ENCODE measurements at regions not wholly inside any gene's neighbourhood (a gene's known extent, or its start where the extent isn't known, plus 50 kb on each side); places are given as distances from the start of the nearest gene placed in this dataset.

DNA sequence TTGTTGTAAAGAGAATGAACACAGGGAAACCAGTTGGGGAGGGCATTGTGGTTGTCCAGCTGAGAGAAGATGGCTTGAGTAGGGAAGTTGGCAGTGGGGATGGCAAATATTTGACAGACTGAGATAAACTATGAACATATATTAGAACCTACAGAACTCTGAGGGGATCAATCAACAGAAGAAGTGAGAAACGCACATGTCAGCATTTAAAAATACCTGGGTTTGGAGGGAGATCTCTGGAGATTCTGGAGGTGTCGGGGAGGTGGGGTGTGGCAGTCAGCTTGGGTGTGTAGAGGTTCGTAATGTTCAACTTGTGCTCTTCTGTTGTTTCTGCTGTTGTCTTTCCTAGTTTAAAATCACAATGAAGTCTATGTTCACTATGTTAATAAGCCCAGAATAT lies 517.8 kb downstream of the AACS start:
- TF ChIP-seq, protein P1, sequence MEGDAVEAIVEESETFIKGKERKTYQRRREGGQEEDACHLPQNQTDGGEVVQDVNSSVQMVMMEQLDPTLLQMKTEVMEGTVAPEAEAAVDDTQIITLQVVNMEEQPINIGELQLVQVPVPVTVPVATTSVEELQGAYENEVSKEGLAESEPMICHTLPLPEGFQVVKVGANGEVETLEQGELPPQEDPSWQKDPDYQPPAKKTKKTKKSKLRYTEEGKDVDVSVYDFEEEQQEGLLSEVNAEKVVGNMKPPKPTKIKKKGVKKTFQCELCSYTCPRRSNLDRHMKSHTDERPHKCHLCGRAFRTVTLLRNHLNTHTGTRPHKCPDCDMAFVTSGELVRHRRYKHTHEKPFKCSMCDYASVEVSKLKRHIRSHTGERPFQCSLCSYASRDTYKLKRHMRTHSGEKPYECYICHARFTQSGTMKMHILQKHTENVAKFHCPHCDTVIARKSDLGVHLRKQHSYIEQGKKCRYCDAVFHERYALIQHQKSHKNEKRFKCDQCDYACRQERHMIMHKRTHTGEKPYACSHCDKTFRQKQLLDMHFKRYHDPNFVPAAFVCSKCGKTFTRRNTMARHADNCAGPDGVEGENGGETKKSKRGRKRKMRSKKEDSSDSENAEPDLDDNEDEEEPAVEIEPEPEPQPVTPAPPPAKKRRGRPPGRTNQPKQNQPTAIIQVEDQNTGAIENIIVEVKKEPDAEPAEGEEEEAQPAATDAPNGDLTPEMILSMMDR (IDR thresholded peaks at IDR 0.05; ENCODE audit: insufficient read depth, low read length) = no peak
- TF ChIP-seq POLR2AphosphoS5 (IDR thresholded peaks at IDR 0.05; ENCODE audit: low read depth) (no peak), GABPA (IDR thresholded peaks at IDR 0.05; ENCODE audit: low read depth) (no peak), SPI1 (IDR thresholded peaks at IDR 0.05; ENCODE audit: borderline replicate concordance, low read depth) (no peak)
- TF ChIP-seq, protein P2, sequence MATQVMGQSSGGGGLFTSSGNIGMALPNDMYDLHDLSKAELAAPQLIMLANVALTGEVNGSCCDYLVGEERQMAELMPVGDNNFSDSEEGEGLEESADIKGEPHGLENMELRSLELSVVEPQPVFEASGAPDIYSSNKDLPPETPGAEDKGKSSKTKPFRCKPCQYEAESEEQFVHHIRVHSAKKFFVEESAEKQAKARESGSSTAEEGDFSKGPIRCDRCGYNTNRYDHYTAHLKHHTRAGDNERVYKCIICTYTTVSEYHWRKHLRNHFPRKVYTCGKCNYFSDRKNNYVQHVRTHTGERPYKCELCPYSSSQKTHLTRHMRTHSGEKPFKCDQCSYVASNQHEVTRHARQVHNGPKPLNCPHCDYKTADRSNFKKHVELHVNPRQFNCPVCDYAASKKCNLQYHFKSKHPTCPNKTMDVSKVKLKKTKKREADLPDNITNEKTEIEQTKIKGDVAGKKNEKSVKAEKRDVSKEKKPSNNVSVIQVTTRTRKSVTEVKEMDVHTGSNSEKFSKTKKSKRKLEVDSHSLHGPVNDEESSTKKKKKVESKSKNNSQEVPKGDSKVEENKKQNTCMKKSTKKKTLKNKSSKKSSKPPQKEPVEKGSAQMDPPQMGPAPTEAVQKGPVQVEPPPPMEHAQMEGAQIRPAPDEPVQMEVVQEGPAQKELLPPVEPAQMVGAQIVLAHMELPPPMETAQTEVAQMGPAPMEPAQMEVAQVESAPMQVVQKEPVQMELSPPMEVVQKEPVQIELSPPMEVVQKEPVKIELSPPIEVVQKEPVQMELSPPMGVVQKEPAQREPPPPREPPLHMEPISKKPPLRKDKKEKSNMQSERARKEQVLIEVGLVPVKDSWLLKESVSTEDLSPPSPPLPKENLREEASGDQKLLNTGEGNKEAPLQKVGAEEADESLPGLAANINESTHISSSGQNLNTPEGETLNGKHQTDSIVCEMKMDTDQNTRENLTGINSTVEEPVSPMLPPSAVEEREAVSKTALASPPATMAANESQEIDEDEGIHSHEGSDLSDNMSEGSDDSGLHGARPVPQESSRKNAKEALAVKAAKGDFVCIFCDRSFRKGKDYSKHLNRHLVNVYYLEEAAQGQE (IDR thresholded peaks at IDR 0.05; ENCODE audit: insufficient replicate concordance, low read depth) = no peak

Data from HL-60 (cell line).